ENCODE measurements at regions not wholly inside any gene's neighbourhood (a gene's known extent, or its start where the extent isn't known, plus 50 kb on each side); places are given as distances from the start of the nearest gene placed in this dataset.
"Not testable (repeated sequence)": the region's sequence is repeated elsewhere in the genome, so short reads cannot be mapped to it uniquely, and the experiment has no call there.

DNA sequence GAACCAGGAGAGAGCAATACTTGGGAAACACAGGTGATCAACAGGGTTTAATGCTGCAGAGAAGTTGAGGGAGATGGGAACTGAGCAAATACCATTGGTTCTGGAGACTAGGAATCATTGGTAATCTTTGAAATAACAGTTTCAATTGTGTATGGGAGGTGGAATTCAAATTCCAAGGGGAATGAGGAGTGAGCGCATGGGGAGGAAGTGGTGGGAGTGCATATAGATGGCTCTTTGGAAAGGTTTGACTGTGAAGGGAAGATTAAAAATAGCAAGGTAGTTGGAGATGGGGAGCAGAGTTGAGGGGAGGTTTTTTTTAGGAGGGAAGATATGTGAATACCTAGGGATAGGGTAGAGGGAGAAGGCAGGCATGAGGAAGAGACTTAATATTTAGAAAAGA is 51.1 kb upstream of the ROPN1 start:
- DNase-seq (ENCODE audit: low read depth in 2 of 2), result no peak

DNA sequence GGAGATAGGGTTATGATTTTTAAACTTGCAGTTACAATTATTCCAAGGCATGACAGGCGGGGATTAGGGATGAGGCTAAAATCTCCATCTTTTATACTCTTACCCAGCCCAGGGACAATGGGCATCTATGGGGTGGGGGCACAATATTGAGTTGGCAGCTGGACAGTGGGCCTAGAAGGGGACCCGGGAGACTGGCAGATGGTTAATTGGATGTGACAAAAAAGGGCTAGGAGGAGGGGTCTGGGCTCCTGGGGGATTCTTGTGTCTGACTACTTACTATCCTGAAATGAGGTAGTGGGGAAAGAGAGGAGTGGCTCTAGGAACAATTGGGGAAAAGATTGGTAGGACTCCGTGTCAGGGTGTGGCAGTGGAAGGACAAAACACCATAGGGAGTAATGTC is 53.0 kb upstream of the ROPN1 start:
- DNase-seq (ENCODE audit: low read depth in 2 of 2), result no peak

GRCh38 chr3:124048967-124049798 is 57.3 kb upstream of the ROPN1 start:
- no peak for DNase-seq (ENCODE audit: low read depth in 2 of 2)

GRCh38 chr3:124051636-124052035 is 59.7 kb upstream of the ROPN1 start:
- DNase-seq (ENCODE audit: low read depth in 2 of 2), result no peak

- no peak for DNase-seq (ENCODE audit: low read depth in 2 of 2)
Measured at GRCh38 chr3:124053871-124054270, 61.9 kb upstream of the ROPN1 start.

- no peak for DNase-seq (ENCODE audit: low read depth in 2 of 2)
Measured at GRCh38 chr3:124056846-124057245, 64.9 kb upstream of the ROPN1 start.

- DNase-seq (ENCODE audit: low read depth in 2 of 2), result no peak
Measured at GRCh38 chr3:124057420-124057819, 65.5 kb upstream of the ROPN1 start.

DNA sequence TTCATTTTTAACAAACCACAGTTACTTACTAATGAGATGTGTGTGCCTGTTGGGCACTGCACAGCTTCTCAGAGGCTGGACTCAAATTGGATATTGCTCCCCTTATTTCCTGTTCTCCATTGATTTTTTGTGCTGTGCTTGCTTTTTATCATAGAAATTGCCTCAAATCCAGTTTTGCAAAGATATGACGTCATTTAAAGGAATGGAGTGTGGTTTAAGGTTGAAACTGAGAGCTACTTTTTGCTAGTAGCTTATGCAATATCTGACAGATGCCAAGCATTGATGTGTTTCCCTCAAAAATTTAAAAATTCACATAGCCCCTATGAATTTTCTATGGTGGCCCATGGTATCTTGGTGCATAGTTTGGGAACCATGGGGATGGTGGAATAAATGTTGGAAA is 67.7 kb upstream of the ROPN1 start:
- DNase-seq (ENCODE audit: low read depth in 2 of 2), result no peak

- DNase-seq (ENCODE audit: low read depth in 2 of 2), result no peak
Measured at GRCh38 chr3:124063197-124063909, 71.4 kb upstream of the ROPN1 start.

DNA sequence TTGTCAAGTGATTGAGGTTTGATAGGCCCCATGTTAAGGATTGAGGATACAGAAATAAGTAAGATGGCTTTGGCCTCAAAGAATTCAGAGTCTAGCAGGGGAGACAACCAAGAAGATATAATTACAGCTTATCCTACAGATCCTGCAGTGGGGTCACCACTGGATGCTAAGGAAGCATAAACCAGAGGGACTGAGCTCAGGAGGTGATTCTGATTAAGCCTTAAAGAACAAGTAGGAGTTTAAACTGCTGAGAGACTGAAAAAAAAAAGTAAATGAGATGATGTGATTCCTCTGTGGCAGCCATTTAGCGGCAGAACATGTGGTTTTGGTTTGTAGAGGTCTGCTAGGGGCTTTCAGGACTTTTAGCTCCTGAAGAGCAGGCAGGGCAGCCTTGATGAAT is 72.1 kb upstream of the ROPN1 start:
- no peak for DNase-seq (ENCODE audit: low read depth in 2 of 2)

DNA sequence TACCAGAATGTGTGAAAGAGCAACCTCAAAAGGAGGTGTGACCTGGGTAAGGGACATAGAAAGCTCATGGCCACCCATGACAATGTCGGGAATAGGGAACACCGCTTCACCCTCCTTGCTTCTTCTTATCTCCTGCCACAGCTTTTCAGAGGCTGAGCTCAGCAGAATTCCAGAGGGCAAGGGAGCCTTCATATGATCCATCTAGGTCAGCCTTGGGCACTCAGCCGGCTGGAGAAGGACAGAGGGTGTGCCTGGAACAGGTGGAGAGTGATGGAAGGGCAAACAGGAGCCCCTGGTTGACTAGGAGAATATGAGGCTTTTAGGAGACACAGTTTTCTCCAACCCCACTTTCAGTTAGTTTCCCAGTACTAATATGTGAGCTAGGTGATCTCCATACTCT is 74.6 kb upstream of the ROPN1 start:
- DNase-seq (ENCODE audit: low read depth in 2 of 2), result not testable (repeated sequence)

GRCh38 chr3:124069706-124070105 is 77.8 kb upstream of the ROPN1 start:
- not testable (repeated sequence) for DNase-seq (ENCODE audit: low read depth in 2 of 2)

- DNase-seq (ENCODE audit: low read depth in 2 of 2), result not testable (repeated sequence)
Measured at GRCh38 chr3:124075090-124075489, 83.2 kb upstream of the ROPN1 start.

- no peak for DNase-seq (ENCODE audit: low read depth in 2 of 2)
Measured at GRCh38 chr3:124075753-124076152, 83.8 kb upstream of the ROPN1 start.

DNA sequence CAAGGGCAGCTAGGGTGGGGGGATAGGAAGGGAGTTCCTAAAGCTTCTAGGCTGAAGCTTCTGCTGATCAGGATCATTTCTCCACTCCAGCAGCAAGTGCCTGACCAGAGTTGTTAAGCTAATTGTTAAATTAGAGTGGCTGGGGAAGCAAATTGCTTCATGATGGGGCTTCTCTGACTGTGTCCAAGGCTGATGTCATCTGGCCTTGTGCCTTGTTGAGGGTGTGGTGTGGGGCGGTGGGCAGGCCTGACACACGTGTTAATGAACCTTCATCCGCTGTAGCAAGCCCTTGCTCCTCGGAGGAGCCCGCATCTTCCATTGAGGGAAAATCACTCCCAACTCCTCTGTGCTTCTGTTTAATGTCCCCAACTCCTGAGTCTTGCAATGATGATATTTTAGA is 84.3 kb upstream of the ROPN1 start:
- DNase-seq (ENCODE audit: low read depth in 2 of 2), result no peak

DNA sequence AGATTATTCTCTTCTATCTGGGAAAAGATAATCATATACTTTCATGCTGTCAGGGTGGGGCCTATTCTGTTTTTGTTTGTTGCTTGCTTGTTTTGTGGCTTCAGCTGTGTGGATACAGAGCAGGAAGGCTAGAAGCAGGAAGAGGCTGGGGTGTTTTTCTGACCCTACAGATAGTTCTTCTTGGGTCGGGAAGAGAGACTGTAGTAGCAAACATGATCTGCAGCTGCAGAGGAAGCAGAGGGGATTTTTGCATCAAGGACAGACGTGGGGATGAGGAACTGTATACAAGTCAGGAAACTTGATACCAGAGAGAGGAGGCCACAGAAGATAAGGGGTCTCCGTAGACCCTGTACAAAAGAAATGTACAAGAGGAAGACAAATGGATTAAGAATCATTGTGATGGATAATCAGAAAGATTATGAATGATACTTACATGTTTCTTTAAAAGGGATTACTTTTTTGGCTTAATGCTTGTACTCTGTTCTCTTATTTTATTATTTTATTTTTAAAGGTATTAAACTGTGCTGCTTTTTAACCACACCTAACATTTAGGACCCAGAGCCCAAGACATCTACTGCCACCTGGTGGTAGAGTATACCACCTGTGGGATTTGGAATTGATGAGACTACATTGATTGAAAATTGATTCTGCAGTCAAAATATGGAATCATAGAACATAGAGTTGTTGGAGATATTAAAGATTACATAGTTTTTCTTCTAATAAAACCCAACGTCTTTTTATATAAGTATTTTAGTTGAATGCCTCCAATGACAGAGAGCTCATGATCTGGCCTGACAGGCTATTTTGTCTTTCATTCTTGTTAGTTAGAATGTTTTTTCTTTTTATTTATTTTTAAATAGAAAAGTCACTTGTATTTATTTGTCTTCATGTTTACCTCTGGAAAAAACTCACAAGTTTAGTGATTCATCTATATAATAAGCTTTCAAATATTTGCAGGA is 87.3 kb upstream of the ROPN1 start:
- no peak for DNase-seq (ENCODE audit: low read depth in 2 of 2)

DNA sequence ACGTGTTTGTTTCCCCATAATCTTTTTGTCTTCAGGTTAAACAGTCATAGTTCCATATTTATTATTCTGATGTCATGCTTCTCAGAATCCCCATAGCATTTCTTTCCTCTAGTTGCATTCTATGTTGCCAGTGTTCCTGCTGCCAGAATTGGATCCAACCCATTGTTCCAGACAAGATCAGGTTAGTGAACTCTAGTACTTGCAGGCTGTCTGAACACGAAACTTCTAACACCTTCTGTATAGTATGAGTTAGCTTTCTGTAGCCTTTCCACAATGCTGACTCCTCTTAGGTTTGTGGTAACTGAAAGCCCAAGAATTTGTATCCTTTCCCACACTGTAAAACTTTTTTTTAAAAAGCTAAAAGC is 88.0 kb upstream of the ROPN1 start:
- DNase-seq (ENCODE audit: low read depth in 2 of 2), result no peak

DNA sequence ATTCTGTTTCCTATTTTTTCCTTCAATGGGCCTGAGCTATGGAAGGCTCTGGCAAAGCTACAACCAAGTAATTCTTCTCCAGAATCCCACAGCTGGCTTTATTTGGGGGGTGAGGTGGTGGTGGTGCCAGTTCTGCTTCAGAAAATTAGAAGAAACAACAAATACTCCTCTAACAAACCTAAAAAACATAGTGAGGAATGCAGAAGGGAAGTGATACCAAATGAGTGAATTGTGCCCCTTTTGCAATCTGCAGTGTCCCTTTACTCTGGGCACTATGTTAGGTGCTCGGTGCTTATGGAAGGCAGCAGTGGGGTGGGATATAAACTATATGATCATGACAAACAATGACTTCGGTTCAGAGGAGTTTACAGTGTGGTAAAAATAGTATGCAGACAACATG is 90.4 kb upstream of the ROPN1 start:
- no peak for DNase-seq (ENCODE audit: low read depth in 2 of 2)

GRCh38 chr3:124084022-124084881 is 92.3 kb upstream of the ROPN1 start:
- DNase-seq (ENCODE audit: low read depth in 2 of 2), result no peak

DNA sequence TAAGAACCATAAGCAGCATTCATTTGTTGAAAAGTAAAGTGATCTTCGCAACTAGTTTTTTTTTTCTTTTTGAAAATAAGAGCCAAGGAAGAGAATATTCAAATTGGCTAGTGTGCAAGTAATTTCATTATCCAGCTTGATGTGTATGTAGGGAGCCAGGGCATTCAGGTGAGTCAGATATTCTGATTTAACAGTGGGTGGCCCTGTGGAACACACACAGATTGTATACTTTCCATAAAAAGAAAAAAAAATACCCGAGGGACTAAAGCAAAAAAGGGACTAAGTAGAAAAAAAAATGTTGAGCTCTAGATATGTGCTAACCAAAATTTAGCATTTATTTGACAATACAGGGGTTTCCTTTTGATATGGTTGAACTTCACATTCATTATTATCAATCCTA is 96.9 kb upstream of the ROPN1 start:
- DNase-seq (ENCODE audit: low read depth in 2 of 2), result no peak

DNA sequence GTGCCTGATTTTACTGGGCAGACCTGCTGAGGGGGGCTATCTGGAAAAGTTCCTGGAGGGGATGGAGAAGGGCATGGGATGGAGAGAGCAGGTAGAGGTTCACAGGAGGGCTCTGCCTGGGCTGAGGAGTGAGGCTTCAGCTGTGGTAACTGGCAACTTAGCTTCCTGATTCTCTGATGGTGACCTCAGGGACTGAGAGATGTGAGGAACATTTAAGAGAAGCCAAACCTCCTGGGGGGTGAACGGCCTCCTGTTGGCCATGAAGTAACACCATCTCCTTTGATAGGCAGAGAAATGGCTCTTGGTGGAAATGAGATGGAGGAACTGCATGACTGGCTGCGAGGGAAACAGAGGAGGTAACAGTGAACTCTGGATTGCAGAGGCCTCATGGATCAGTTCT is 97.3 kb upstream of the ROPN1 start:
- DNase-seq (ENCODE audit: low read depth in 2 of 2), result no peak

Data from stimulated activated CD4-positive, alpha-beta T cell treated with anti-CD3 and anti-CD28 coated beads, Interleukin-1b, Interleukin-23, amount 100 ng/mL, for 1 hour (primary cell).